ENCODE measurements at regions not wholly inside any gene's neighbourhood (a gene's known extent, or its start where the extent isn't known, plus 50 kb on each side); places are given as distances from the start of the nearest gene placed in this dataset.

GRCh38 chr9:80699511-80699998, 989.8 kb downstream of the TLE1 start:
- no peak for TF ChIP-seq CTCF (IDR thresholded peaks at IDR 0.05; ENCODE audit: low read depth, low read length, poor library complexity, severe bottlenecking)
- TF ChIP-seq EZH2phosphoT487 (IDR thresholded peaks at IDR 0.05; ENCODE audit: borderline replicate concordance, low read length), result no peak
